ENCODE measurements at regions not wholly inside any gene's neighbourhood (a gene's known extent, or its start where the extent isn't known, plus 50 kb on each side); places are given as distances from the start of the nearest gene placed in this dataset.

- Histone ChIP-seq H3K27me3 (no peaks in the 10 kb centered on the region), H3K4me1 (no peaks in the 10 kb centered on the region), H3K9me3 (no peaks in the 10 kb centered on the region), H3K27ac (no peak overlapping the region), H3K4me3 (no peak overlapping the region), H3K36me3 (no peaks in the 10 kb centered on the region)
- TF ChIP-seq POLR2AphosphoS5 (IDR thresholded peaks at IDR 0.05; ENCODE audit: insufficient read depth in 1 of 2, low read depth in 1 of 2) (no peak), CTCF (IDR thresholded peaks at IDR 0.05) (no peak), POLR2A (IDR thresholded peaks at IDR 0.05) (no peak)
- no peak for DNase-seq (ENCODE audit: extremely low spot score in 2 of 2)
- intact Hi-C loops (cut with DNase I): no loop called here
These were observed 70.9 kb upstream of the CELF2 start for GRCh38 chr10:10946801-10947200.

- Histone ChIP-seq H3K27ac (no peak overlapping the region), H3K9me3 (no peaks in the 10 kb centered on the region), H3K27me3 (no peaks in the 10 kb centered on the region), H3K4me1 (no peaks in the 10 kb centered on the region), H3K4me3 (no peak overlapping the region), H3K36me3 (no peaks in the 10 kb centered on the region)
- no peak for TF ChIP-seq POLR2AphosphoS5 (IDR thresholded peaks at IDR 0.05; ENCODE audit: insufficient read depth in 1 of 2, low read depth in 1 of 2)
- TF ChIP-seq CTCF (IDR thresholded peaks at IDR 0.05): no peak
- no peak for TF ChIP-seq POLR2A (IDR thresholded peaks at IDR 0.05)
- intact Hi-C loops (cut with DNase I): no loop called here
- no peak for DNase-seq (ENCODE audit: extremely low spot score in 2 of 2)
These were observed 66.0 kb upstream of the CELF2 start for GRCh38 chr10:10951675-10952074.

- intact Hi-C loops (cut with DNase I): no loop called here
- DNase-seq (ENCODE audit: extremely low spot score in 2 of 2): no peak
- TF ChIP-seq POLR2A (IDR thresholded peaks at IDR 0.05) (no peak), CTCF (IDR thresholded peaks at IDR 0.05) (no peak), POLR2AphosphoS5 (IDR thresholded peaks at IDR 0.05; ENCODE audit: insufficient read depth in 1 of 2, low read depth in 1 of 2) (no peak)
These were observed 64.9 kb upstream of the CELF2 start for GRCh38 chr10:10952800-10953199.

GRCh38 chr10:10956681-10957542 lies 60.8 kb upstream of the CELF2 start:
- H3K27ac ChIP-seq: no peak overlapping the region
- intact Hi-C loops (cut with DNase I): no loop called here

More at GRCh38 chr10:10952800-10953199, 64.9 kb upstream of the CELF2 start:
- Histone ChIP-seq H3K4me1 (no peaks in the 10 kb centered on the region), H3K27ac (no peak overlapping the region), H3K4me3 (no peak overlapping the region), H3K27me3 (no peaks in the 10 kb centered on the region), H3K9me3 (no peaks in the 10 kb centered on the region), H3K36me3 (no peaks in the 10 kb centered on the region)

GRCh38 chr10:10958041-10958440 lies 59.6 kb upstream of the CELF2 start:
- Histone ChIP-seq H3K4me3 (no peak overlapping the region), H3K27ac (no peak overlapping the region), H3K9me3 (no peaks in the 10 kb centered on the region), H3K4me1 (no peaks in the 10 kb centered on the region), H3K36me3 (no peaks in the 10 kb centered on the region), H3K27me3 (no peaks in the 10 kb centered on the region)
- DNase-seq (ENCODE audit: extremely low spot score in 2 of 2): no peak
- intact Hi-C loops (cut with DNase I): no loop called here
- TF ChIP-seq POLR2AphosphoS5 (IDR thresholded peaks at IDR 0.05; ENCODE audit: insufficient read depth in 1 of 2, low read depth in 1 of 2) (no peak), CTCF (IDR thresholded peaks at IDR 0.05) (no peak), POLR2A (IDR thresholded peaks at IDR 0.05) (no peak)

More at GRCh38 chr10:10956681-10957542, 60.8 kb upstream of the CELF2 start:
- no peak for DNase-seq (ENCODE audit: extremely low spot score in 2 of 2)
- Histone ChIP-seq H3K9me3 (no peaks in the 10 kb centered on the region), H3K4me1 (no peaks in the 10 kb centered on the region), H3K27me3 (no peaks in the 10 kb centered on the region), H3K4me3 (no peak overlapping the region), H3K36me3 (no peaks in the 10 kb centered on the region)
- TF ChIP-seq POLR2AphosphoS5 (IDR thresholded peaks at IDR 0.05; ENCODE audit: insufficient read depth in 1 of 2, low read depth in 1 of 2): no peak
